ENCODE measurements at regions not wholly inside any gene's neighbourhood (a gene's known extent, or its start where the extent isn't known, plus 50 kb on each side); places are given as distances from the start of the nearest gene placed in this dataset.

DNA sequence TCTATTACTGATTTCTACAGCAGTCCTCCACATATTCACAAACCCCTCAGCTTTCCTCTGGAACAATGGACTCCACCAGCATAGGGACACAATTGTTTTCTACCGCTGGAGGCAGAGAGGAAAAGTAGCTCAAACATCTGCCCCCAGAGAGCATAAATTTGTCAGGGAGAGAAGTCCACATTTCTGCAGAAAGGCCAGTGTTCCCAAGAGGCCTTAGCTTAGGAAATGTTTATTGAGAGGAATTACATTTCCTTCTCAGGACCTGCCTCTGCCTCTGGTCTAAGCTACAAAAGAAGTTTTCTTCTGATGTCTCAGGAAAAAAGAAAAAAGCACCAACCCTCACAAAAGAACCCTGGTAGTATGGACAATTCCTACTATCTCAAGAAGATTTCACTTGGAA, 217.8 kb upstream of the BMP4 start:
- no peak for DNase-seq (ENCODE audit: low read depth)

DNA sequence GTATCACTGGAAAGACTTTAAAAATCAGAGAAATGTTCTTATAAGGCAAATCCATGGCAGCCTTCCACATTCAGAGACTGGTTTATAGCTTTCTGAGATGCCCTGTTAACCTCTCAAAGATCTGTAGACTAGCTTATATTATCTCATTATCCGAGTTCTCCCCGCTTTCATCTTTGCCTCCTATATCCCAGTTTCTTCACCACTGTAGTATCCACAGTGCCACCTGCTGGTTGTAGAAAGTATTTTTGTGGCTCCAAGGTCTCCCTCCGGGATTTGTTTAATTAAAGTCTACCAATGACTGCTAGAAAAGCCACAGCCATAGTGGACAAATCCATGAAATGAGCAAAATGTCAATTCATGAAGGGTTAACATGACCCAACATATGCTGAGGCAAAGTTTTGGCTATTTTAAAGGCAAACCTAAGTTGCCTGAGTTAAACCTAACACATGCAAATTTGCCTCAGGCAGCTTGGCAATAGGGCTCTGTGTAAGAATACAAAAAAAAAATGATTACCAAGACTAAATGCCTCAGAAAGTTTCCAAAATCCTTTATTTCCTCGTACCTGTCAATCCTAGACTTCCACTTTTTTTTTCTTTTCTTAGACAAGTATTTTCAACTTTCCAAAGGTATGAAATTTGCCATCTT, 218.8 kb upstream of the BMP4 start:
- peak; percentile 83 for DNase-seq (ENCODE audit: low read depth)

DNA sequence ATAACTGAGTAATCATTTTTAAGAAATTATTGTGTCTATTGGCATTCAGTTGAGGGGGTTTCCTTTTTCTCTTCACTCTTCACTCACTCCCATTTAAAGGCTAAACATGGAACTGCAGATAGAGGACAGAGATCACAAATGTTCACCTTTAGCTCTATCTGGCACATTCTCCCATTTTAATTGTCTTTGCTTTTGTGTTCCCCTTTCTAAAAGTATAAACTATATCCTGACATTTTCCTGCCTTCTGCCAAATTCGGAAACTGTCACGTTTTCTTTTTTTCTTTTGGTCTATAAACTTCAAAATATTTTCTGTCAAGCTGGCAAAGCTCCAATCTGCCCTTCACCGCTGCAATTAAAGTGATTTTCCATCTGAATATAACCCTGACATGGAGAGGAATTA, 219.8 kb upstream of the CDKN3 start:
- DNase-seq (ENCODE audit: low read depth): no peak

DNA sequence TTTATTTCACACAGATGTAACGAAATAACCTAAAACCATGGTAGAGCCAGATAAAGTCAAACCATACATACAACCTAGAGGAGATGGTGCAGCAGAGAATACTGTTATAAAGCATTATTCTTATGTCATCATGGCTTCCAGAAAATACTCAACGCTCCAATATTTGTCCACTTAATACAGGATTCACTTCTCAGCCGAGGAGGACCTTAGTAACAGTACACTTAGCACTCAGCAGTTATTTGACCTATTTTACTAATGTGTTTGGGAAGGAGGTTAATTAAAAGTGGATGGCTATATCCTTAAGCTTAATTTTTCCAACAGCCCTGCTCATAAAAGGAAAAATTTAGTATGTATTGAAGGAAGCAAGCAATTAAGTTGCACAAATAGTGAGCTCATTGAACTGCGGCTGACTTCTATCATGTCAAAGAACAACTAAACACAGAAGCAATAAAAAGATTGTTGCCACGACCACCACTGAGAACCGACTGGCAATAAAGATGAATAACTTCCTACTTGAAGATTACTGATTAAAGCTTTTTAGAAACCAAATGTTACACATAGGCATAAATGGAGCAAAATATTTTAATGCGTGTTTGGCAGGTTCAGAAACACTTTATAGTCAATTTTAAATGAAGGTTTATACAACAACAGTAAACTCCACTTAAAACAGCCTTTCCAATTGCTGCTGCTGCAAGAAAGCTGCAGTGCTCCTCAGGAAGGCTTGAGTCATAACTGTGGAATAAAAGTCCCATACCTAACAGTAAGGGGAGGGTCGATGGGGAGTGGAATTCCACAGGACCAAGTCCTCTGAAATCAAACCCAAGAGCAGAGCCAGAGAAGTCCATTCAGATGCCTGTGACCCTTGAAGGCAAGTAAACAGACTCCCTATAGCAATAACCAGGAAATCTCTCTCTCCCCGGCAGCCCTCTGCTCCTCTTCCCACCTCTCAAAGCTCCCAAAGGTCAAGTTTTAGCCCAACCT, 218.9 kb upstream of the CDKN3 start:
- peak; percentile 73 for DNase-seq (ENCODE audit: low read depth)

DNA sequence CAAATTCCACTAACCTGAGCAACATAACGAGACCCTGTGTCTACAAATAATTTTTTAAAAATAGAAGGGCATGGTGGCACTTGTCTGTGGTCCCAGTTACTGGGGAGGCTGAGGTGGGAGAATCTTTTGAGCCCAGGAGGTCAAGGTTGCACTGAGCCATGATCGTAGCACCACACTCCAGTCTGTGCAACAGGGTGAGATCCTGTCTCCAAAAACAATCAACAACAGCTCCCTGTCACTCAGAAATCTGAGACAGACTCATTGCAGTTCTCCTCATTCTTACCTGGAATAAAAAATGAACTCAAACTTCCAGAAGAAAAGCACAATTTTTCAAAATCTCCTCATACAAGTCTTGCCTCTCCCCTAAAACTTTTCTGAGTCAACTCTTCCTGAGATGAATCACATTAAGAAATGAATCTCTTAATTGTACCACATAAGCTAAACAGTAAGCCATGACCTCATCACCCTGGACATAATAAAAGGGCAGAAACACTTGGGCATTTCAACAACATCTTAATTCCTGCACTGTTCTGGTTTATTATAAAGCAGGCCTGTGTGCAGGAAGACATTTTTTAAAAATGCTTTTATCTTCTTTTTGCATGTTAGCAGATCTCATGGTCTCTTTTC, 214.3 kb upstream of the CDKN3 start:
- DNase-seq (ENCODE audit: low read depth): peak; percentile 91

DNA sequence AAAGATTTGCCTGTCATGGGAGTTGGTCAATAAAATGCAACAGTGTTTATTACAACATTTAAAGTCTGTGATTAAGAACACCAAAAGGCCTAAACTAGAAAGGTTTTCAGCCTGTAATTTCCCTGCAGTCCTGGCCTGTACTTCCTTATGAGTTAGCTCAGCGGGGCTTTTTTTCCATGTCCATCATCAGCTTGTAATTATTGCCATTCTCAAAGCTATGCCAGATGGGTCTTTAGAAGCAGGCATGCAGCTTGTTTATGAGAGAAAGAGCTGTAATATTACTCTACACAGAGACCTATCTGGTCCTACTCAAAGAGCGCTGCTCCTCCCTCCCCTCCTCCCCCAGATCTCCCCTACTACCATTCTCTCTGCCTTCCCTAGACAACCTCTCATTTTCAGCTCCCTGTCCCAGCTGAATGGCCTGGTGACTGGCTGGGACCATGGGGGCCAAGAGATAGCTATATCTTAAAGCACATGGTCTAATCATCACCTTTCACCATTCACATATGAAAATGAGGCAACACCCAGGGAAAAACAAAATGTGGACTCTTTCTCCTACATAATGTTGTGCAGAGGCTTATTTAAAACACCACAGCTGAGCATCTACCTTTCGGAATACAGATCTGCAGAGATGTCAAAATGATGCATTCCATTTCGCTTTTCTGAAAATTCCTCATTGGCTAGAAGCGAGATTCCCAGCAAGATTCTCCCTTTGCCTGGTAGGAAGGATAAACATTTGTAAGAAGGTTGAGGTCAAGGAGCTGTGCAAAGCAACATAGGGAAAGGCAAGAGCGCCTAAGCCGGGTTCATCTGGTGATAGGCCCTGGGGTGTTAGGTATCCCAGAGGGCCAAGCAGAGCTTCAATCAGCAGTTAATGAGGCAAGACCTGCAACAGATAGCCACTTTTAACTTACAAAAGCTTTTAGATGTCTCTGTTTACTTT, 209.7 kb upstream of the CDKN3 start:
- no peak for DNase-seq (ENCODE audit: low read depth)

DNA sequence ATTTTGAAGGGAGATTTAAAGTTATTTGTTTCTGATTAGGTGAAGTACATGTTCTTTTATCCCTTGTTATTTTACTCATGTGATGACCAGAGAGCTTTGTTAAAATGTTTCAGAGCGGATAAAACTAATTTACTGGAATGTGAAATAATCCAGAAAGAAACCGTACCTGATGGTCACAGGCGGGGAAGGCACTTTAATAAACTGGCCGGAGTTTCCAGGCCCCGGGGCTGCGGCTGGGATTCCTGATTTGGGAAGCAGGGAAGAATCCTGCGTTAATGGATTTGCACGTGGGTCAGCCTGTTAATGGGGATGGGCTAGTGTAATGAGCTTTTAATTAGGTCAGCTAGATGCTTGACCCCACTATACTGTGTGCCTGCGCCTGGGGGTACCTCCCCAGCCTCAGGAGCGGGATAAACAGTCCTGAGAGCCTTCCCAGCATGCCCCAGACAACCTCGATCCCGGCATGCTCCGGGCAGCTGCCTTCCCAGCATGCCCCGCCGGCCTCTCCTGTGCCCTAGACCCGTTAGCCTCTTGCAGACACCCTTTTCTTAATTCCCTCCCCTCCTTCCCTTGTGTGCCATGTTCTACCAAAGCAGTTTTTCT, 208.6 kb upstream of the CDKN3 start:
- DNase-seq (ENCODE audit: low read depth): no peak

DNA sequence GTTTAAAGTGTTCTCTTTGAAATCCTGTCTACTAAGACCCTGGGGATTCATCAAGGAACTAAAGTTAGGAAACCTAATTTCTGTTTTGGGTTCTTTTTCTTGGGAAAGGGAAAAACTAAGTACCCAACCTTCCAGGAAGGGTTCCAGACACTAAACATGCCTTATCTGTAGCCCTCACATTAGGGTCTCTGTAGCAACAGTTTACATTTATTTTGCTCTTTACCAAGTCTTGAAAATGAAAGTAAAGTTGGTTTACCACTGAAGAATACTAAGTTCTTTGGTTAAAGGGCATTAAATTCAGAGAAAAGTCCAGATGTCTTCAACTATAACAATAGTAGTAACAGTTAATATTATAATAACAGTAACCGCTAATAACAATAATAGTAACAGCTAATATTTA, 207.5 kb upstream of the CDKN3 start:
- no peak for DNase-seq (ENCODE audit: low read depth)

DNA sequence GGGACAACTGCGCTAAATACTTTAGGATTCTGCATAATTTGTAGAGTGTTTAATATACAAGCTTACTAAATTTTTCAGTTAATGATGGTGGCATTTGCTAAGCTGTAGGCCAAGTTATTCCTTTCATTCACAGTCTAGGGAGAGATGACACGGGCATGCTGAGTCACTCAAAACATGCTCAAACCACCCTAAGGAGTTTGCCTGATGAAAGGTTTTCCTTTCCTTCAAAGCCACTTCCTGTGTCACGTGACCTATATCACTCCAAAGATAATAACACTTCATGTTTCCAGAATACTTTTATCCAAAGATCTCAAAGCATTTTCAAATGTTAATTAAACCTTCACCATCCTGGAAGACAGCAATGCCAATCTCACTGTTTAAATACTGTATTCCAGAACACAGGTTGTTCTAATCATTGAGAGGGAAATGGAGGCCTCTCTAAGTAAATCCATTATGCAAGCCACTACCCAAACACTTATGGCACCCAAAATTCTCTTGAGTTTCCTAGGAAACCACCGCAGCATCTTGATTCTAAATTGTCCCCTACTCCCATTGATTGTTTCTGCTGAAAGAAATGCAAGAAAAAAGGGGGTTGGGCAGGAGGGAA, 207.0 kb upstream of the CDKN3 start:
- peak; percentile 95 for DNase-seq (ENCODE audit: low read depth)

DNA sequence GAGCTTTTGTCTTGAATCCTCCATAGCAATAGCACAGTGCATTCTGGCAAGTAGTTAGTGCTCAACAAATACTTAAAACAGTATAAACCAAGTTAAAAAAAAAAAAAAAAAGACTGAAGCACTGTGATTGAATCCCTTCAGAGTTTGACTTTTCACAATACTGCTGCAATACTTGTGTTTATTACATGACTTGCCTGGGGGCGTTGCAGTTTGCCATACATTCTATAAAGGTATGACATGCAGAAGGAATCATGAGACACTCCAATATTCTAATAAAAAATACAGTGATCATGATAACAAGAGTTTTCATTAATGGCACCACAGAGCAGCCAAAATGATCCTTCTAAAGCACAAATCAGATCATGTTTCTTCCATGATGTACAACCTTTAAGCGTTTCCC, 205.0 kb upstream of the CDKN3 start:
- DNase-seq (ENCODE audit: low read depth): no peak

DNA sequence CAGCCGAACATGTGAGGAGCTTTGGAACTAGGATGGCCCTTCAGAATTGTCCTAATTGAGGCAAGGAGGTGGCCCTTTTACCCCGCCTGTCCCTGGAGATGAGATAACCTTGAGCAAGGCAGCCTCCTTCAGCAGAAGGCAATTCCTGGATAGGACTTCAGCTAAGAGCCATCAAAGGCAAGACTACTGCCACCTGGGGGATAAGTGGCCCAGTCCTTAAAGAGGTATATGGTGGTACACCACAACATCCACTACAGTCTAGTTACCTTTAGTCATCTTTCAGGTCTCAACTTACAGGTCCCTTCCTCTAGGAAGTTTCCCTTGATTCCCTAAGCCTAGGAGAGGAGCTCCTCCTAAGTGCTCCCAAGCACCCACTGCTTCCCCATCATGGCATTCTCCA, 204.2 kb upstream of the CDKN3 start:
- no peak for DNase-seq (ENCODE audit: low read depth)

DNA sequence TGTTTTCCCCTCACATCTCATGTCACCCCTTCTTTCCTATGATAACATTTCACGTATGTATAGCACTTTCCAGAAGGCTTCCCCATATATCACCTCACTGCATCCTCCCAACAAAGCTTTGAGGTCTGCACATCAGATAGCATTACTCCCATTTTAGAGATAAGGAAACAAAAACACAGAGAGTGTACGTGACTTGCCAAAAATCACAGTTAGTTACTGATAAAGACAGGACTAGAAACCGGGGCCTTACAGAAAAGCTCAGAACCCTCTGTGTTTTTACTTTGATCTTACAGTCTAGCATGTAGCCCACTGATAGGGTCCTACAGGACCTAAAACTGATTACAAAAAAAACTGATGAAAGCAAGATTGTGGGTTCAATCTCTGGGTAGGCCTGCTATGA, 202.9 kb upstream of the CDKN3 start:
- no peak for DNase-seq (ENCODE audit: low read depth)

DNA sequence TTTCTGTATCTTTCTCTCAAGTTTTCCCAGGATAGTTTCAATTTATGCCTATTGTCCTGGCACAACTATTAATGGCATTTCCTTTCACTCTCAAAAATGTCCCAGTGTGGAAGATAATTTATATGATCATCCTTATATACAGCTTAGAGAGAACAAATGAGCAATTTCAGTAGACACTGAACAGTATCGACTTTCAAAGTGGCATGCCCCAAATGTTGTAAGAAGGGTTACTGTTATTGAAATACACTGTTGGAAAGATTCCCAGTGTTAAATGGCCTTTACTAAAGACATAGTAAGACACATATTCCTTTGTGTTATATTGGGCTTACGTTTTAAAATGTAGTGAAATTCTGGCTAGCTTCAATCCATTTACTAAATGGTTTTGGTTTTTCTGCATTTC, 202.3 kb upstream of the CDKN3 start:
- DNase-seq (ENCODE audit: low read depth): no peak

DNA sequence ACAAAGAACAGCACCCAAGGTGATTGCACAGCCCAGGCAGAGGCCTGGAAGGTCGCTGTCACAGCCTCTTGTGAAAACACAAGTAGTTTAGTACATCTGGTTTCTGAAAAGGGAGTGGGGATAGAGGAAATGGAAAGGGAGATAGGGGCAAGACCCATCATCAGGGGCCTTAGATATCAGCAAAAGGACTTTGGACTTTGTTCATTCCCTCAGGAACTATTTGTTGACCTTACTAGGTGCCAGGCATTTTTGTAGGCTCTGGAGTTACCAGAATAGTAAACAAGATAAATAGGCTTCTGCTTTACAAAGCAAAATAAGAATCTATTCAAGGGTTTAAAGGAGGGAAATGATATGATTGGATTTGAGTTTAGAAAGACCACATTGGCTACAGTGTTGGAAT, 199.4 kb upstream of the CDKN3 start:
- DNase-seq (ENCODE audit: low read depth): no peak

DNA sequence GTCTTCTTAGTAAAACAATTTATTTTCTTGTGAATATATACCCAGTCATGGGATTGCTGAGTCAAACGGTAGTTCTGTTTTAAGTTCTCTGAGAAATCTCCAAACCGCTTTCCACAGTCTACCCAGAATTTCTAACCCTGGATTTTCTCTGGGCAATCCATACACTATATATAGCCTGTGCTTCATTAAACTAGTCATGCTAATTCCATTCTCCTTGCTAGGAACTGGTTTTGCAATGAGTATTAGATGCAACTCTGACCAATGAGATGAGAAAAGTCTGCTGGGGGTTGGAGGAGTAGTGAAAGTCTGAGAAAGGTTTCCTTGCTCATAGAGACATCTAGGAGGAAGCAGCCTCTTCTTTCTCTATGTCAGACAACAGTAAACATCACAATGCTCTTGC, 196.1 kb upstream of the CDKN3 start:
- DNase-seq (ENCODE audit: low read depth): no peak

DNA sequence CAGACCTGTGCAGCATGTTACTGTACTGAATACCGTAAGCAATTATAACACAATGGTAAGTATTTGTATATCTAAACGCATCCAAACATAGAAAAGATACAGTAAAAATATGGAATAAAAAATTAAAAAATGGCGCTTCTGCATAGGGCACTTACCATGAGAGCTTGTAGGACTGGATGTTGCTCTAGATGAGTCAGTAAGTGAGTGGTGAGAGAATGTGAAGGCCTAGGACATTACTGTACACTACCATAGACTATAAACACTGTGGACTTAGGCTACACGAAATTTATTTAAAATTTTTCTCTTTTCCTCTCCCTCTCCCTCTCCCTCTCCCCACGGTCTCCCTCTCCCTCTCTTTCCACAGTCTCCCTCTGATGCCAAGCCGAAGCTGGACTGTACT, 194.5 kb upstream of the CDKN3 start:
- DNase-seq (ENCODE audit: low read depth): no peak

DNA sequence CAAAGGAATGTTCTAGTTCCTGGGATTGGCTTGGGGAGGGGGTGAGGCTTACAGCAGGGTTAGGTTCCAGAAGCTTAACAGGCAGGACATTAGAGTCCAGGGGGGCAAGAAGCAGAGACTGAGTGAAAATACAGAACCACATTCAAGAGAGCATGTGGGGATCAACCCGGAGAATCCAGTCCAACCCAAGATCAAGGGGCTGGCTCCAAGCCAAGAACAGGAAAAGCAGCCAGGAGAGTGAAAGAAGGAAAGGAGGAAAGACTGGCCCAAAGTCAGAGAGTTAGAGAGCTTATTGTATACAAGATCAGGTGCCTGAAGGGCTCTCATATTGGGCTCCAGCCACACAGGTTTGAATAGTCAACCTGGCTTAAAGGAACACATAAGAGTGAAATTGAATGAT, 190.3 kb upstream of the CDKN3 start:
- peak; percentile 34 for DNase-seq (ENCODE audit: low read depth)

DNA sequence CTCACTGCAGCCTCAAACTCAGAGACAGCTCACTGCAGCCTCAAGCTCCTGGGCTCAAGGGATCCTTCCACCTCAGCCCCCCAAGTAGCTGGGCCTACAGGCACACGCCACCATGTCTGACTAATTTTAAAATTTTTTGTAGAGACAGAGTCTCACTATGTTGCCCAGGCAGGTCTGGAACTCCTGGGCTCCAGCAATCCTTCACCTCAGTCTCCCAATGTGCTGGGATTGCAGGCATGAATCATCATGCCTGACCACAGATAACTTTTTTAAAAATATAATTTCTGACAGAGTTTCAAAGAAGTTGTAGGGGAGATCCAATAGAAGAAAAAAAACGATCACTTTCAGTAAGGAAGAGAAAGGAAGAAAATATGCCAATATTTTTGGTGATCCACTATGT, 189.7 kb upstream of the CDKN3 start:
- peak; percentile 73 for DNase-seq (ENCODE audit: low read depth)

DNA sequence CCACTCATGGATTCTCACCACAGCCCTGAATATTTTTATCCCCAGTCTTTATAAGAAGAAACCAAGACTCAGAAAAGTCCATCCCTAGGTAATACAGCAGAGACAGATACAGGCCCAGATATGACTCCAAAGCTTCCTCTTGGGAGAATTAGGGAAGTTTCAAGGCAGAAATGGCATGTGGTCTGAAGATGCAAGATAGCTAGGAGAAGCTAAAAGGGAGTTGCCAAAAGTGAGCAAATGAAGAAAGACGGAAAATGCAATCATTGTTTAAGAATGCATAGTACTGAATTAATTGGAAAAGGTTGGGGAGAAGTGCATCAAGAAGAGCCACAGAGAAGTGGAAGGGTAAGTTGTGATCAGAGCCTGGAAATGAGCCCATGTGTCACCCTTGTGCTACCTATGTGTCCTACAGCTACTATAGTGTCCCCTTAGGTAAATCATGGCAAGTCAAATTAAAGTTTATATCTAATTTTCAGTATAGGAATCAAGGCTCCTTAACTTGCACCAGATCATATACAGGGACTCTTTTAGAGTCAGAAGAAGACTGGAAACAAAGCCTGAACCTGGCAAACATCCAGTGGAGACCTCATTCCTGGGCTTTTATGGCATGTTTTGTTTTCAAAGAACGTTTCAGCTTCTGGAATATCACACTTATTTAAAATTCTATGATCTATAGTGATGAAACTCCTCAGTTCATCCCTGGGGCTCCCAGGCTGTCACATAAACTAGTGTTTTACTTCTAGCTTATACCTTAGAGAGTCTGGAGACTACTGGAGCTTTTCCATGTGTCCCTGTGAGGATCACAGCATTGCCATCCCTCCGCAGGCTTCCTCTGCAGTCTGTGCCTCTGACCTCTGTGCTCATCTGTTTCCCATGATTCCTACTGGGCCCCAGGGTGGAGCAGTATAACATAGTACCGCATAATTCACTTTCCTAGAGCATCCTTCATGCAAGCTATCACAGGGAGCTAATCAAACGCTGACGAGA, 189.0 kb upstream of the CDKN3 start:
- peak; percentile 56 for DNase-seq (ENCODE audit: low read depth)

DNA sequence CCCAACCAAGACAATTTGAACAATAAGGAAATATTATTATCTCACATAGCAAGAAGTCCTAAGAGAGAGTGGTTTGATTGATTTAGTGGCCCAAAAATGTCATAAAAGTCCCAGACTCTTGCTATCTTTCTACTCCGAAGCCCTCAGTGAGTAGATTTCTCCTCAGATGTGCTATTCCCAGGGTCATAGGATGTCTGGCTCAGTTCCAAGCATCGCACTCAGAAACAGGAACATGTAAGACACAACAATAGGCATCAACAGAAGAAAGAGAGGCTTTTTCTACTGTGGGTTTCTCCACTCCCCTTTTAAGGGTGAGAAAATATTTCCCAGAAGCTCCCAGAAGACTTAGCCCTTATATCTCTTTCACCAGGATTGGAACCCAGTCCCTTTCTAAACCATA, 188.1 kb upstream of the CDKN3 start:
- no peak for DNase-seq (ENCODE audit: low read depth)

Data from M059J (cell line).